ENCODE measurements at regions not wholly inside any gene's neighbourhood (a gene's known extent, or its start where the extent isn't known, plus 50 kb on each side); places are given as distances from the start of the nearest gene placed in this dataset.

DNA sequence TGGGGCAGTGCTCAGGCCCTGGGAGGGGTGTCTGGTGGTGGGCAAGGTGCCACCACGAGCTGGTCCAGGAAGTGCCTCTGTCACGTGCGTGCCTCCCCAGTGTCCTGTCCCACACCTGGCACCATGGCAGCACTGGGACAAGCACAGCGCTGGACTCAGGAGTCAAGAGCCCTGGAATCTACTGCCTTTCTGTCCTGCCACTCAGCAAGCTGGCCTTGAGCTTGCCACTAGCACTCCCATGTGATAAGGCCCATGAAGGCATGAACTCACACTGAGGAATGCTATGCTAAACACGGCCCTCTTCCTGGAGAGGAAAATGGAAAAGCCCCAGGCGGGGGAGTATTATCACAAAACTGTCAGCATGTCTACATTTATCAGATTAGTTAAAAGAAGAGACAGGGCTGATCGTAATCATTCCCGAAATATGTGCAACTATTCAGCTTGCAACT lies 50.7 kb upstream of the SLC35C1 start:
- TF ChIP-seq, protein P1, sequence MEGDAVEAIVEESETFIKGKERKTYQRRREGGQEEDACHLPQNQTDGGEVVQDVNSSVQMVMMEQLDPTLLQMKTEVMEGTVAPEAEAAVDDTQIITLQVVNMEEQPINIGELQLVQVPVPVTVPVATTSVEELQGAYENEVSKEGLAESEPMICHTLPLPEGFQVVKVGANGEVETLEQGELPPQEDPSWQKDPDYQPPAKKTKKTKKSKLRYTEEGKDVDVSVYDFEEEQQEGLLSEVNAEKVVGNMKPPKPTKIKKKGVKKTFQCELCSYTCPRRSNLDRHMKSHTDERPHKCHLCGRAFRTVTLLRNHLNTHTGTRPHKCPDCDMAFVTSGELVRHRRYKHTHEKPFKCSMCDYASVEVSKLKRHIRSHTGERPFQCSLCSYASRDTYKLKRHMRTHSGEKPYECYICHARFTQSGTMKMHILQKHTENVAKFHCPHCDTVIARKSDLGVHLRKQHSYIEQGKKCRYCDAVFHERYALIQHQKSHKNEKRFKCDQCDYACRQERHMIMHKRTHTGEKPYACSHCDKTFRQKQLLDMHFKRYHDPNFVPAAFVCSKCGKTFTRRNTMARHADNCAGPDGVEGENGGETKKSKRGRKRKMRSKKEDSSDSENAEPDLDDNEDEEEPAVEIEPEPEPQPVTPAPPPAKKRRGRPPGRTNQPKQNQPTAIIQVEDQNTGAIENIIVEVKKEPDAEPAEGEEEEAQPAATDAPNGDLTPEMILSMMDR (IDR thresholded peaks at IDR 0.05; ENCODE audit: insufficient read depth, low read depth, low read length): no peak
- TF ChIP-seq EZH2 (IDR thresholded peaks at IDR 0.05; ENCODE audit: insufficient read depth, low read length): no peak
